NCI-H1694 (cell line): ENCODE measurements at regions not wholly inside any gene's neighbourhood (a gene's known extent, or its start where the extent isn't known, plus 50 kb on each side); places are given as distances from the start of the nearest gene placed in this dataset.
"Not testable (repeated sequence)": the region's sequence is repeated elsewhere in the genome, so short reads cannot be mapped to it uniquely, and the experiment has no call there.

Experiments
- DNase-seq: peaks from one replicate; lab custom pipeline; 2025; lab: John Stamatoyannopoulos, UW

DNA sequence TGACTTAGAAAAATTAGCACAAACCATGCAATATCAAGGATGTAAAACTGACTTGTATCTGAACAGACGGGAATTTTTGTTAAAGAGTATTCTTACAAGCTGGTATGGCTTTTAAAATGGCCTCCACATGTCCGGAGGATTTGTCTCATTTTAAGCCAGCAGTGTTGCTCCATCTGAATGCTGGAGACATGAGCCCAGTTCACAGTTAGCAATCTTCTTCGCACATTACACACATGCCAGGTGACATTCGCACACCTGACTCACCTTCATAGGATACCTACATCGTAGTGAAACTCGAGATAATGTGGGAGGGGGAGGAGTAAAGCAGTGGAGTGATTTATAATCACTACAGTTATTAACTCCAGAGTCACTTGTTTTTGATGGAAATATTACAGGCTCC, 231.8 kb upstream of the RBBP8 start:
- DNase-seq, result no peak

DNA sequence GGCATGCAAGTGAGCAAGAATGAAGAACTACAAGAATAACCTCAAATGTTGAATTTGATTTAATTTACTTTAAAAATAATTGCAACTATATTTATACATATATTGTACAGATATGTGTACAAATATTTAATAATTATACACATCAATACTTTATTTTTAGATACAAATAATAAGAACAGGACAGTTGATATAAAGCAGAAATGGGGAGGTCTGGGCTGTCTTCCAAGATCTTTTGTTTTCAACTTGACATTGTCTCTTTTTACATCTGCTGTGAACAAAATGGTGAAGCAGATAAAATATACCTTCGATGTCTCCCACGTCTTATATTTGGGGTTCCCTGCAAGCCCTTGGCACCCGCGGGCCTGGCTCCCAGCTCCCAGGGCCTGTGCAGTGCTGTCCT, 231.3 kb upstream of the RBBP8 start:
- DNase-seq, result no peak

GRCh38 chr18:22702806-22703205, 230.3 kb upstream of the RBBP8 start:
- DNase-seq, result no peak

DNA sequence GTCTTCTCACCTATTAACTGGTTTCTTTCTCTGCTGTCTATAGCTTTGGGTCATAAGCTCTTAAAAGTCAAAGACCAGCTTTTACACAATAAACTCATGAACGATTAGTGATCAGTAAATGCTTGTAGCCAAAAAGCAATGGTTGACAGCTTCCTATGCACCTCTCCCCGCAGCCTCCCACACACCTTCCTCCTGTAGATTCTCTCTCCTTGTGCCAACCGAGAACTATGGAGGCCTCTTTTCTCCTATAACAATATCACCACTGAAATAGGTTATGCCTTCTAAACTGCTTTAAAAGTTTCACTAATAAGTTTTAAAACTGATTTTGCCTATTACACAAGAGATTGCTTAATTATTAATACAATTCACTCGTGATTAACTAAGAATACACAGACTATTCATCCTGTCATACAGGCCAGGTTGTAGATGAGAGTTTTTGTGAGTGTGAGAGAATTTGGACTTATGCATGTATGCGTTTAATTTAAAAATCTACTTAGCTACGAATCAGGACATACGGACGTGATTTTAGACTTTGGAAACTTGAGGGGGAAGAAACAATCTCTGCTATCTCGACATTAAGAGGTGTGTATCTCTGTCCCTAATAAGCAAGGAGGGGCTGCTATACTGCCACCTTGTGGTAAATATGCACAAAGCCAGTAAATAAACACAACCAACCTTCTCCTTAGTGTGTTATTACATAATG, 229.1 kb upstream of the RBBP8 start:
- DNase-seq, result peak; percentile 25

DNA sequence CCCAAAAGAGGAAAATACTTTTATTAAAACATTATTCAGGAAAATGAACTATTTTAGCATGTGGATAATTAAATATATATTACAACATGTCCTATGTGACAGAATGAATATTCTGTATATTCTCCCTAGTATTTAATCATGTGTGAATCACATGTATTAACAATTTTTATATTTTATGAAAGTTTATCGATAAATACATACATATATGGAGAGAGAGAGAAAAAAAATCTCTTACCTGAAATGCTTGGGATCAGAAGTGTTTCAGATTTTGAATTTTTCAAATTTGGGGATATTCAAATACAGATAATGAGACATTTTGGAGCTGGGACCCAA, 228.6 kb upstream of the RBBP8 start:
- DNase-seq, result no peak

- DNase-seq, result no peak
Measured at GRCh38 chr18:22705328-22705727, 227.8 kb upstream of the RBBP8 start.

DNA sequence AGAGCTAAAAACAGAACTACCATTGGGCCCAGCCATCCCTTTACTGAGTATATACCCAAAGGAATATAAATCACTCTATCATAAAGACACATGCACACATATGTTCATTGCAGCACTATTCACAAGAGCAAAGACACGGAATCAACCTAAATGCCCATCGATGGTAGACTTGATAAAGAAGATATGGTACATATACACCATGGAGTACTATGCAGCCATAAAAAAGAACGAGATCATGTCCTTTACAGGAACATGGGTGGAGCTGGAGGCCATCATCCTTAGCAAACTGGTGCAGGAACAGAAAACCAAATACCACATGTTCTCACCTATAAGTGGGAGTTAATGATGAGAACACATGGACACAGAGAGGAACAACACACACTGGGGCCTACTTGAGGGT, 227.1 kb upstream of the RBBP8 start:
- DNase-seq, result not testable (repeated sequence)

DNA sequence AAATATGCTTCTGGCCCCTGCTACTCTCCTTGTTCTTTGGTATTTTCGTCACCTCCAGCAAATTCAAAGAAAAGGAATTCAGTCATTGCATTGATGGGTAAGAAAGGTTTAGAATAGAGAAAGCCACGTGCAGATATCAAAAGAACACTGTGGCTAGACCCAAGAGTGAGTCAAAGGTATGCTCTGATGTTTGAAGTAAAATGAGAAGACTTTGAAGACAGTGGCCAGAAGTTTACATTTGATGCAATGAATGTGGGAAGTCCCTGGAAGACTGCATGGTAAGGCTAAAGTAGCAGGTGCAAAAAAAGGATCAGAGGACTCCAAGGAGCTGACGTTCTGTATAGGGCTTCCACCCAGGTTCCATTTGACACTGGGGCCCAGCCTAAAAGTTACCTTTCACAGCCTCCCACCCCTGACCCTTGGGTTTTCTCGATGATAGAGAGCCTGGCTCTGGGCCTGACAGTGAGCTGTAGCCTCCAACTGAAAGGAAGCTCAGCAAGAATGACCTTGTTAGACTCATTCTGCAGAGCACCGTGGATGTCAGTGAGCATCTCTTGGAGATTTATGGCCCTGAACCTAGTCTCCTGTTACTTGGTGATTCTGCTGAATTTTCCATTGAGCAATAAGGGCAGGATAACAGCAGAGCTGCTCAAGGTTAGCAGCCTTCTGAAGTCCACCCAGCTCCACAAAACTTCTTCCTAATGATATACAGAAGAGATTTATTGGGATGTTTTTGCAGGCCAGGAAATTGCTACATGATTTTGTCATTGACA, 223.7 kb upstream of the RBBP8 start:
- DNase-seq, result no peak

DNA sequence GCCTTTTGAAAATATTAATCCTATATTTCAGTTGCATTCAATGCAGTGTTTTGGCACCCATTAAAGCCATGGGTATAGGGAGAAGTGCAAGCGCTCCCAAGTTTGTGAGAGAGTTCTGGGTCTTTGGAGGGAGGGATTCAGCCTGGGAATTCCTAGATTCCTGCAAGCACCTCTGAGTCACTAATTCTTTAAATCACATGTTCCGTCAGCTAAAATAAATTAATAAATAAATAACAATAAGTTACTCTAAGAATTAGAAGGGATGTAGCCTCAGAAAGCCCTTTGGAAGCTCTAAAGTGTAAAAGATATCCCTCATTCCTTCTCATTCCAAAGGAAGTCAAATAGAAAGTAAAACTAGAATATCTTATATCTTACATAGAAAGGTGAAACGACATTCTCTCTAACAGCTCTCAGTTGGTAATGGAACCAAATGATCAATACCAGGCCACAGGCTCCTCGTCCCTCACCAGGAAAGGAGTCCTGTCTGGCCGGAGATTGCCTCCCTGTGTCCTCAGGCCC, 222.4 kb upstream of the RBBP8 start:
- DNase-seq, result no peak

DNA sequence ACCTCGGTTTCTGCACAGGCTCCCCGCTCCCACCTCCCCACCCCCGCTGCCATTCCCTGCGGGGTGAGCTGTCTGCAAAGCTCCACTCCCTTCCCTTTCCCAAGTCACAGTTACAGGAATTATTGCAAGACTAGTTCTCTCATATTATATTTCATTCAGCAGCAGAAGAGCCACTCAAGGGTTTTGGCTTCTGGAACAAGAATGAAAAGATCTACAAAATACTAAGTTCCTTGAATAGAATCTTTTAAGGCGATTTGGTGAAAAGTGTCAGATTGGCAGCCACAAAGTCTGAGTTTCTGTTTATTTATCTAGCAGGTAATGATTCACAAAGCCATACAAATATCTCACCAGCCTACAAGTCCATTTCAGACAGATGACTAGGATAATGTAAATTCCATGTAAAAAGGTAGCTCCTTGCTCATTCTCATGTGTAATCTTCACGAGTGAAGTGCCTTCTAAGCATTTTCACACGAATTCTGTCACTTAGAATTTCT, 221.9 kb upstream of the RBBP8 start:
- DNase-seq, result no peak

DNA sequence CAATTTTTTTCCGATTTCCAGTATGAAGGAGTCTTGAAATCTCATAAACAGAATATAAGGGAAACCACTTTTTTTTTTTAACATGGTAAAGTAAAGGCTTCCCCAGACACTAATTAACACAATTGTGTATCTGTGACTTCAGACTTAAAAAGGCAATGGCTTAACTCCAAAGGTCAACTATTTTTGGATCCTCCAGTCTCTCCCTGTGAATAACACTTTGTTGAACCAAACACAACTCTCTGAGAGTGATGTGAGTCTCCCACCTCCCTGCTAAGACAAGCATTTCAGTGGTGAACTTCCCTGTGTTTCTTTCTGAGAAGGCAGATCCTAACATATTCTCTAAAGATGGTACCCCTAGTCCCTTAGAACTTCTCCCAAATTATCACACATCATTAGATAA, 219.6 kb upstream of the RBBP8 start:
- no peak for DNase-seq

DNA sequence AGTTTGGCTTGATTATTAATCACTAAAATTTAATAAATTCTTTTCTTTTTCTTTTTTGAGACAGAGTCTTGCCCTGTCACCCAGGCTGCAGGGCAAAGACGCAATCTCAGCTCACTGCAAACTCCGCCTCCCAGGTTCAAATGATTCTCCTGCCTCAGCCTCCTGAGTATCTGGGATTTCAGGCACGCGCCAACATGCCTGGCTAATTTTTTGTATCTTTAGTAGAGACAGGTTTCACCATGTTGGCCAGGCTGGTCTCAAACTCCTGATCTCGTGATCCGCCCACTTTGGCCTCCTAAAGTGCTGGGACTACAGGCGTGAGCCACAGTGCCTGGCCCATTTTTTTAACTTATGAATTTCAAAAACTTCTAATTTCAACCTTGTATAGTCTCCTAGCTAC, 215.6 kb upstream of the RBBP8 start:
- not testable (repeated sequence) for DNase-seq

DNA sequence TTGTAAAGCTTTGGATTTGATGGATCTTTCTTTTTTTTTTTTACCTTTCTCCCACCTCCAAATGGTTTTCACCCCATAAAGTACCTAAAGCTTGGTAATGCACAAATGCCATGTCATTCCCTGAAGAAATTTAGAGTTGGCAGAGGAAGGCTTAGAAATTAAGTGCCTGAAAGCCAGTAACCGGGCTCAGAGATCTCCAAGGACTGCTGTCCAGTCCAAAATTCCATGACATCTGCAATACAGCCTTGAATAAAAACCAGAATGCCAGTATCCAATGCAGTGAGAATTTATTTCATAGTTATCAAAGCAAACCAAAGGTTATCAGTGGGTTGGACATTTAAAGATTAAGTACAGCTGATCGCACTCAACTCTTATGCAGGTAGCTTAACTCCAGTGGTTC, 209.9 kb upstream of the RBBP8 start:
- DNase-seq, result no peak

- no peak for DNase-seq
Measured at GRCh38 chr18:22723773-22724172, 209.4 kb upstream of the RBBP8 start.

- DNase-seq, result no peak
Measured at GRCh38 chr18:22726469-22726868, 206.7 kb upstream of the RBBP8 start.

DNA sequence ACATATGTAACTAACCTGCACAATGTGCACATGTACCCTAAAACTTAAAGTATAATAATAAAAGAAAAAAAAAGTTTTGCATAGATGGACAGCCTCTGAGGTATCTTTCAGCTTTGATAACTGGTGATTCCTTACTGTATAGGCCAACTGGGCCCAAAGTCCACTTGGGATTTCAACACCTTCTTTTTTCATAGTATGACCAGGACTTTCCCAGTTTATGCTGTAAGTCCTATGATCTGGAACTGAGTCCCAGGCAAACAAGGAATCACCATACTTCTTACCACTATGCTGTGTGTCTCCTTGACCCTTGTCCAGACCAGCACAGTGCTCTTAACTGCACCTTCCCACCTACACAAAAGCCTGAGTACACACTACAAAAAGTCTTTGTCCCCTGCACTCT, 205.1 kb upstream of the RBBP8 start:
- DNase-seq, result no peak

- DNase-seq, result no peak
Measured at GRCh38 chr18:22728481-22729105, 204.5 kb upstream of the RBBP8 start.

DNA sequence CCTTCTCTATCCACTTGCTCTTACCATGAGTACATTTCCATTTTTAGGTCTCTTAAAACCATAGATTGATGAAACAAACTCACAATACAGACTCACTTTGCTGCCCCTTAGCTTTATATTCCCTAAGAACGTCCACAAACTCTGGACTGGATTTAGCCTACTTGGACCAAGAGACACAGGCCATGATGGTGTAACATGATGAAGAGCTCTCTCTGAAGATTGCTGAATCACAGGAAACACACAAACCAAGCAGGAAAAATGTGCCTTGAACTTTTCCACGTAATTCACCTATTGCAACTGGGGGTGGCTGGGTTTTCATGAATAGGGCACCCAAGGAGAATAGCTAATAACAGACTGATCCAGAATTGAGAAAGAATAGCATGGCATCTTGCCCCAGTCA, 201.7 kb upstream of the RBBP8 start:
- no peak for DNase-seq

- no peak for DNase-seq
Measured at GRCh38 chr18:22734105-22734661, 198.9 kb upstream of the RBBP8 start.

GRCh38 chr18:22734791-22735627, 198.1 kb upstream of the RBBP8 start:
- DNase-seq, result no peak

- DNase-seq, result no peak
Measured at GRCh38 chr18:22737054-22737453, 196.1 kb upstream of the RBBP8 start.
